Liver (tissue), 8 donors: ENCODE measurements at regions not wholly inside any gene's neighbourhood (a gene's known extent, or its start where the extent isn't known, plus 50 kb on each side); places are given as distances from the start of the nearest gene placed in this dataset.

ENCODE experiments used
- DNase-seq: peaks from one replicate; pipeline ENCODE4 v3.0.0-alpha.2; 2017; ENCODE audit warnings: low spot score
- H3K27ac ChIP-seq, 2 donors: one replicate each; pipeline ENCODE4 v1.7.0; 2013; ENCODE audit warnings: inconsistent platforms in 2 of 2, low read length in 2 of 2, control low read depth in 1 of 2, low read depth in 1 of 2, mild to moderate bottlenecking in 1 of 2
- H3K27me3 ChIP-seq, 4 donors: one replicate each; pipeline versions ENCODE4 v1.6.1 to v1.7.0; 2013; ENCODE audit warnings: low read length in 3 of 4, inconsistent platforms in 1 of 4, mild to moderate bottlenecking in 1 of 4, moderate library complexity in 1 of 4; ENCODE audit not compliant: control insufficient read depth in 4 of 4, insufficient read depth in 4 of 4
- H3K36me3 ChIP-seq, 4 donors: one replicate each; pipeline versions ENCODE4 v1.6.1 to v1.7.0; 2013; ENCODE audit warnings: low read length in 3 of 4, mild to moderate bottlenecking in 3 of 4, low read depth in 1 of 4, moderate library complexity in 1 of 4; ENCODE audit not compliant: control insufficient read depth in 4 of 4, insufficient read depth in 3 of 4
- H3K4me1 ChIP-seq, 4 donors: one replicate each; pipeline versions ENCODE4 v1.6.1 to v1.7.0; 2013; ENCODE audit warnings: low read length in 3 of 4, mild to moderate bottlenecking in 3 of 4, moderate library complexity in 1 of 4; ENCODE audit not compliant: control insufficient read depth in 4 of 4, insufficient read depth in 4 of 4
- H3K4me3 ChIP-seq, 3 donors: one replicate each; pipeline versions ENCODE4 v1.6.1 to v1.7.0; 2013; ENCODE audit warnings: low read length in 3 of 3, control low read depth in 1 of 3, low read depth in 1 of 3, mild to moderate bottlenecking in 1 of 3
- H3K9ac ChIP-seq, 2 donors: one replicate each; pipeline ENCODE4 v1.7.0; 2013; ENCODE audit warnings: low read length in 2 of 2, mild to moderate bottlenecking in 2 of 2, moderate library complexity in 2 of 2, control low read depth in 1 of 2, low read depth in 1 of 2
- H3K9me3 ChIP-seq, 4 donors: one replicate each; pipeline versions ENCODE4 v1.6.1 to v1.7.0; 2013; ENCODE audit warnings: low read length in 3 of 4; ENCODE audit not compliant: control insufficient read depth in 4 of 4
- CTCF ChIP-seq: fragments of 150-350 bp; IDR thresholded peaks from 2 replicates; pipeline ENCODE4 v1.5.1; 2017; ENCODE audit warnings: improper control_type of control experiment, low read depth, low read length; ENCODE audit not compliant: missing input control
- EGR1 ChIP-seq, 2 donors: IDR thresholded peaks; 2 replicates each; pipeline ENCODE4 v1.6.1; 2016 to 2018; ENCODE audit warnings: antibody characterized with exemption in 2 of 2, low read depth in 2 of 2
- FOXA1 ChIP-seq: IDR thresholded peaks from 2 replicates; pipeline ENCODE4 v1.6.1; 2016; ENCODE audit warnings: antibody characterized with exemption
- FOXA2 ChIP-seq: IDR thresholded peaks from 2 replicates; pipeline ENCODE4 v1.6.1; 2016; ENCODE audit warnings: antibody characterized with exemption
- HNF4A ChIP-seq, 2 donors: conservative IDR thresholded peaks; 2 replicates each; pipeline ENCODE4 v1.6.1; 2016; ENCODE audit warnings: antibody characterized with exemption in 2 of 2, mild to moderate bottlenecking in 2 of 2
- HNF4G ChIP-seq: IDR thresholded peaks from 2 replicates; pipeline ENCODE4 v1.6.1; 2016; ENCODE audit warnings: antibody characterized with exemption
- JUND ChIP-seq, 2 donors: IDR thresholded peaks; 2 replicates each; pipeline ENCODE4 v1.6.1; 2016; ENCODE audit warnings: antibody characterized with exemption in 2 of 2
- MAX ChIP-seq: IDR thresholded peaks from 2 replicates; pipeline ENCODE4 v1.6.1; 2016; ENCODE audit warnings: antibody characterized with exemption
- NR2F2 ChIP-seq: IDR thresholded peaks from 2 replicates; pipeline ENCODE4 v1.6.1; 2016; ENCODE audit warnings: antibody characterized with exemption
- RAD21 ChIP-seq, 2 donors: IDR thresholded peaks; 2 replicates each; pipeline ENCODE4 v1.6.1; 2016; ENCODE audit warnings: antibody characterized with exemption in 2 of 2, mild to moderate bottlenecking in 2 of 2
- RXRA ChIP-seq, 2 donors: IDR thresholded peaks; 2 replicates each; pipeline ENCODE4 v1.6.1; 2017 to 2018; ENCODE audit warnings: antibody characterized with exemption in 2 of 2, mild to moderate bottlenecking in 1 of 2
- SP1 ChIP-seq: IDR thresholded peaks from 2 replicates; pipeline ENCODE4 v1.6.1; 2018; ENCODE audit warnings: antibody characterized with exemption, mild to moderate bottlenecking
- TAF1 ChIP-seq: conservative IDR thresholded peaks from 2 replicates; pipeline ENCODE4 v1.6.1; 2016; ENCODE audit warnings: antibody characterized with exemption, mild to moderate bottlenecking
- ZBTB33 ChIP-seq: IDR thresholded peaks from 2 replicates; pipeline ENCODE4 v1.6.1; 2016; ENCODE audit warnings: antibody characterized with exemption
- WGBS: extraction: QIAGEN DNeasy Blood & Tissue Kit; methylation state at CpG from one replicate; pipeline ENCODE4 v1.1.7; 2013; 5-methylcytosine and 5-hydroxymethylcytosine counted together
- donor health status: healthy.
- donor health status: healthy.
- donor health status: healthy.
- donor health status: healthy.
- donor health status: healthy.

- H3K4me3 ChIP-seq: no peak overlapping the region
- no peak overlapping the region for H3K27ac ChIP-seq
- H3K4me1 ChIP-seq: no peaks in the 10 kb centered on the region
- no peaks in the 10 kb centered on the region for H3K9me3 ChIP-seq
- H3K9ac ChIP-seq: no peak overlapping the region
- no peaks in the 10 kb centered on the region for H3K36me3 ChIP-seq
- H3K27me3 ChIP-seq: no peaks in the 10 kb centered on the region
- DNase-seq: no peak
- 39% methylated on average over 5 of the region's 5 CpGs for WGBS
- TF ChIP-seq MAX: no peak
- TF ChIP-seq ZBTB33: no peak
- TF ChIP-seq SP1: no peak
- no peak for TF ChIP-seq EGR1 (IDR thresholded peaks at IDR 0.05; ENCODE audit: low read depth in 2 of 2)
- no peak for TF ChIP-seq NR2F2
- no peak for TF ChIP-seq JUND (IDR thresholded peaks at IDR 0.05)
- TF ChIP-seq CTCF: no peak
- TF ChIP-seq TAF1: no peak
These were observed 391.0 kb downstream of the ICE1 start for GRCh38 chr5:5813441-5813840.

- 90% methylated on average over 2 of the region's 2 CpGs for WGBS
- Histone ChIP-seq H3K9ac (no peak overlapping the region), H3K27ac (no peak overlapping the region), H3K27me3 (no peaks in the 10 kb centered on the region), H3K4me3 (no peak overlapping the region), H3K36me3 (no peaks in the 10 kb centered on the region), H3K9me3 (no peaks in the 10 kb centered on the region), H3K4me1 (no peaks in the 10 kb centered on the region)
- no peak for TF ChIP-seq TAF1
- TF ChIP-seq HNF4G: no peak
- no peak for TF ChIP-seq RAD21 (IDR thresholded peaks at IDR 0.05)
- TF ChIP-seq FOXA1: no peak
- DNase-seq: no peak
These were observed 388.0 kb downstream of the ICE1 start for GRCh38 chr5:5810461-5810860.

GRCh38 chr5:5805916-5806315, 383.4 kb downstream of the ICE1 start:
- H3K4me1 ChIP-seq: no peaks in the 10 kb centered on the region
- 98% methylated on average over 7 of the region's 7 CpGs for WGBS
- DNase-seq: no peak
- H3K27me3 ChIP-seq: no peaks in the 10 kb centered on the region
- no peak overlapping the region for H3K27ac ChIP-seq
- H3K4me3 ChIP-seq: no peak overlapping the region
- no peak overlapping the region for H3K9ac ChIP-seq
- TF ChIP-seq HNF4A (conservative IDR thresholded peaks at IDR 0.05) (no peak), RXRA (IDR thresholded peaks at IDR 0.05) (no peak), CTCF (no peak), FOXA1 (no peak), FOXA2 (no peak), EGR1 (IDR thresholded peaks at IDR 0.05; ENCODE audit: low read depth in 2 of 2) (no peak), NR2F2 (no peak), JUND (IDR thresholded peaks at IDR 0.05) (no peak), HNF4G (no peak)
- H3K9me3 ChIP-seq: no peaks in the 10 kb centered on the region
- no peaks in the 10 kb centered on the region for H3K36me3 ChIP-seq
